GM12873 (cell line): ENCODE measurements at regions not wholly inside any gene's neighbourhood (a gene's known extent, or its start where the extent isn't known, plus 50 kb on each side); places are given as distances from the start of the nearest gene placed in this dataset.

Experiments used
- TF ChIP-seq, protein P1 (sequence below): IDR thresholded peaks from 2 replicates; pipeline ENCODE4 v1.5.1; 2012; ENCODE audit warnings: low read depth, mild to moderate bottlenecking, moderate library complexity, low read length, control low read depth; ENCODE audit not compliant: insufficient read depth; ENCODE audit errors: missing control alignments

DNA sequence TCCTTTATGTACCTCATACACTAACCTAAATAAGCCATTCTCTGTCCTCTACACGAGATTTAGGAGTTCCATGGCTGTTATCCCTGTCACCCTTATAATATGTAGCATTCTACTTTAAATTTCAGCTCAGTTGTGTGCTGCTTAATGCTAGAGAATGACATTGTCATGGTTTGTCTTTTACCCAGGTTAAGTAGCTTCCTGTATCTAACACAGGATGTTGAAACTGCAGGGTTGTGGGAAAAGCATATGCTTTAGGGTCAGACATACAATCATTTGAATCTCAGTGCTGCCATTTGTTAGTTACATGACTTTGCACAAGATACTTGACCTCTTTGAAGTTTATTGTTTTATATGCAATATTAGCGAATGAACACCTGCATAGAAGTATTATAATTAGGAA, 235.1 kb upstream of the CACNA2D1 start:
- TF ChIP-seq, protein P1, sequence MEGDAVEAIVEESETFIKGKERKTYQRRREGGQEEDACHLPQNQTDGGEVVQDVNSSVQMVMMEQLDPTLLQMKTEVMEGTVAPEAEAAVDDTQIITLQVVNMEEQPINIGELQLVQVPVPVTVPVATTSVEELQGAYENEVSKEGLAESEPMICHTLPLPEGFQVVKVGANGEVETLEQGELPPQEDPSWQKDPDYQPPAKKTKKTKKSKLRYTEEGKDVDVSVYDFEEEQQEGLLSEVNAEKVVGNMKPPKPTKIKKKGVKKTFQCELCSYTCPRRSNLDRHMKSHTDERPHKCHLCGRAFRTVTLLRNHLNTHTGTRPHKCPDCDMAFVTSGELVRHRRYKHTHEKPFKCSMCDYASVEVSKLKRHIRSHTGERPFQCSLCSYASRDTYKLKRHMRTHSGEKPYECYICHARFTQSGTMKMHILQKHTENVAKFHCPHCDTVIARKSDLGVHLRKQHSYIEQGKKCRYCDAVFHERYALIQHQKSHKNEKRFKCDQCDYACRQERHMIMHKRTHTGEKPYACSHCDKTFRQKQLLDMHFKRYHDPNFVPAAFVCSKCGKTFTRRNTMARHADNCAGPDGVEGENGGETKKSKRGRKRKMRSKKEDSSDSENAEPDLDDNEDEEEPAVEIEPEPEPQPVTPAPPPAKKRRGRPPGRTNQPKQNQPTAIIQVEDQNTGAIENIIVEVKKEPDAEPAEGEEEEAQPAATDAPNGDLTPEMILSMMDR, result no peak

DNA sequence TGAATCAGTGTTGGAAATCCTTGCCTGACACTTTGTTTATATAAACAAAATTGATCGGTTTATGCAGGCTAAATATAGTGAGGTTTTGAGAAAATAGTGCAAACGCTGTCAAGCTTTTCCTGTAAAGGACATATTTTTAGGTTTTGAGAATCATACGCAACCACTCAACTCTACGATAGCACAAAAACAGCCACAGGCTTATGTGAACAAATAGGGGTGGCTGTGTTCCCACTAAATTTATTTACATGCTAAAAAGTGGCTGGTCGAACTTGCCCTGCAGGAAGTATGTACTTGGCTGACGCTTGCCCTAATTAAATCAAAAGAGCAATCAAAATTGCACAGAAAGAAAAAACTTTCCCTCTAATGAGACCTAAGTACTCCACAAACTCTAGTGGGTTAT, 234.7 kb upstream of the CACNA2D1 start:
- TF ChIP-seq, protein P1, result no peak

DNA sequence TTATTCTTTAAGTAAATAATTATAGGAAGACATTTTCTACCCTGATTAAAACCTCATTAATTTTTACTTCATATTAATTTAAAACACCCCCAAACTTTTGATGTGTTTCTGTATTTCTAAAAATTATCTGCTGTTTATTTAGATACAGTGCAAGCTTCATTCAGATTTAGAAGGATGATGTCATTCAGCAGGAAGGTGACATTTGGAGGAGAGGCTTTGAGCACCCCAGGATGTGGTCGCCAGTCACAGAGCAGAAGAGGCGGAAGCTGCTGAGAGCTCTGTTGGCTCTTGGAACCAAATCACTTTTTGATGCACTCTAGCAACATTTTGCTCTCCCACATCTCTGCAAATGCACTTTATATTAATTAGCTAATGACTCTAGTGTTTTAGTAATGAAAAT, 233.9 kb upstream of the CACNA2D1 start:
- TF ChIP-seq, protein P1, result no peak

DNA sequence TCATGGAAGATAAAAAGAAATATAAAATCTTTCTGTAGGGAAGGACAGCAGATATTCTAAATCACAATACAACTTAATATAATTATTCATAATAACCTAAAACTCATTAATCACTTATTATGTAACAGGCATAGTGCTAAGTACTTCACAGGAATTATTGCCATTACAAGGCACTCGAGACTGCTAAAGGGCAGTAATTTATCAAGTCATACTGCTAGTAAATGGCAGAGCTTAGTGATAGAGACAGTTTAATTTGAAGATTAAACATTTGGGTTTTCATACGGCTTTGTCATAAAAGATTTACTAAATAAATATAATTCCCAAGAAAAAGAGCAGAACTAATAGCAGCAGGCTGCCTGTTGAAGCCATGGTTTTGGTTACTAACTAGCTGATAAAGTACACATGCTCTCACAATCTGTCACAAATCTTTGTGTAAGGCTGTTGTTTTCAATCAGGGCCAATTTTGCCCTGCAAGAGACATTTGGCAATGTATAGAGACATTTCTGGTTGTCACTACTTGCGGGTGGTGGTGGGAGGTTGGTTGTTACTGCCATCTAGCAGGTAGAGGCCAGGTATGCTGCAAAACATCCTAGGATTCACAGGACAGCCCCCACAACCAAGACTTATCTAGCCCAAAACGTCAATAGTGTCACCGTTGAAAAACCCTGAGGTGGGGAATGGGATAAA, 233.3 kb upstream of the CACNA2D1 start:
- TF ChIP-seq, protein P1, result no peak

DNA sequence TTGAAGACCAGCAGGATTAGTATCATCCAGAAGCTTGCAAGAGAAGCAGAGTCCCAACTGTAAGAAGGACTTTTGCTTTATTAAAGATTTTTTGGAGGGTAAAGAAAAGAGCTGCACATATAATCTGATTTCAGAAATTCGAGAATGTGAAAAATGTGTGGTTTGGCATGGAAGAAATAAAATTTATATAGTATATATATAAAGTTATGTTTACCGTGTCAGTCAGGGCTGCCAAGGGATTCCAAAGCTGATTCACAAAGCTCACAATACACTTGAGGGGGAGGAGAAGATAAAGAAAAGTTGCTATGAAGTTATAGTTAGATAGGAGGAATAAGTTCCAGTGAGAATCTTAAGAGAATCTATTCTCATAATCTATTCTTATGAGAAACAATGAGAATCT, 231.8 kb upstream of the CACNA2D1 start:
- TF ChIP-seq, protein P1, result no peak

DNA sequence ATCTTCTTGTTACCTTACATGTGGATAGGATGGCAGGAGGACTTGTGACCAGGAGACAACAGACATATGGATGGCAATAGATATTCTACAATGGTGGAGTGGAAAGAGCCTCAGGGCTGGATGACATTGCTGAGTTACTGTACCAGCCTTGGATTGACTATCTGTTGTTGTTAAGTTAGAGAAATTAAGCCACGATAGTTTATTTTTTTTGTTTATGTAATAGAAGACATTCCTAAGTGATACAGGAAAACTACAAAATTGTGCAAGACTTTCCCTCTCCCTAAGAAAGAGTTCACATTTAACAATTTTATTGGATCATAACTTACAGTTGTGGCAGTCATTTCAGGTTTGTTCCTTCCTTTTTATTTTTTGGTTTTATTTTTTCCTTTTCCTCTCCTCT, 230.7 kb upstream of the CACNA2D1 start:
- TF ChIP-seq, protein P1, result no peak

DNA sequence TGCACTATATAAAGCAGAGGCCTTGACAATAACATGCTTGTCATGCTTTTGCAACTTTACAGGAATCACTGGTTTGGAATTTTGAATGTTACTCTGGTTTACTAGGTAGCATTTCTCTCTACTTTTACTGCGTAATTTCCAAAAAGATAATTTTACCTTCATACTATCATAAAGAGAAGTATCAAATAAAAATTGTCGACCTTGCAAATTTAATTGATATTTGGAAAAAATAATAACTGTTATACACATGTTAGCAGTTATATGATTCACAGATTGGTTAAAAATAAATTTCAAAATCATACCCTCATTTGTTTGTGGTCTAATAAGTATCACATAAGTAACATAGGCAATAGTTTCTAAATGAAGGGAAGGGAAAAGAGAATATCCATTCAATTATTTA, 228.5 kb upstream of the CACNA2D1 start:
- TF ChIP-seq, protein P1, result no peak
